Tibial nerve (tissue), 4 donors: ENCODE measurements at regions not wholly inside any gene's neighbourhood (a gene's known extent, or its start where the extent isn't known, plus 50 kb on each side); places are given as distances from the start of the nearest gene placed in this dataset.

Source experiments
- EP300 ChIP-seq, 2 donors: sonication (generic); formaldehyde crosslinking; IDR thresholded peaks; one replicate each; pipeline ENCODE4 v1.6.1; 2017; ENCODE audit warnings: antibody characterized with exemption in 2 of 2, mild to moderate bottlenecking in 1 of 2
- POLR2A ChIP-seq, 2 donors: fragments of 450-650 bp; IDR thresholded peaks; one replicate each; pipeline ENCODE4 v1.6.1; 2017; ENCODE audit warnings: antibody characterized with exemption in 2 of 2, mild to moderate bottlenecking in 2 of 2, moderate library complexity in 2 of 2
- TF ChIP-seq, protein P1 (sequence below), 5 experiments: fragments of 200-600 bp in 3 of 5; fragments of 450-650 bp in 2 of 5; sonication (generic) in 3 of 5; IDR thresholded peaks; one replicate each; pipeline ENCODE4 v1.5.1; 2016 to 2019; ENCODE audit warnings: antibody characterized with exemption in 5 of 5, mild to moderate bottlenecking in 3 of 5, moderate library complexity in 2 of 5

DNA sequence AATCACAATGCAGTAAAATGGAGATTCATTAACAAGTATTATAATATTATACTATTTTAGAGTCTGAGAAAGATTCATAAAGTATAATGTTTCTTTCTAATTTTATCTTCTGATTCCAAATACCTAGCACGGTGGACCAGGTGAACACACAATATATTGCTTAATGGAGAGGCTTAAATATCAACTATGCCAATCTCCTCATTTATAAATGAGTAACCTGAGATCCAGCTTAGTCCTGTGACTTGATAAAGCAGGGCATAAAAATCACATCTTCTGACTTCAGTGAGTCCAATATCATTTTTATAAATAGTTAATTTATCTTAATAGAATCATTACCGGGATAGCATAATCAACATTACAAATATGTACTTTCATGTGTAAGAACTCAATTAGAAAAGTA, 144.4 kb upstream of the GJE1 start:
- TF ChIP-seq, protein P1, sequence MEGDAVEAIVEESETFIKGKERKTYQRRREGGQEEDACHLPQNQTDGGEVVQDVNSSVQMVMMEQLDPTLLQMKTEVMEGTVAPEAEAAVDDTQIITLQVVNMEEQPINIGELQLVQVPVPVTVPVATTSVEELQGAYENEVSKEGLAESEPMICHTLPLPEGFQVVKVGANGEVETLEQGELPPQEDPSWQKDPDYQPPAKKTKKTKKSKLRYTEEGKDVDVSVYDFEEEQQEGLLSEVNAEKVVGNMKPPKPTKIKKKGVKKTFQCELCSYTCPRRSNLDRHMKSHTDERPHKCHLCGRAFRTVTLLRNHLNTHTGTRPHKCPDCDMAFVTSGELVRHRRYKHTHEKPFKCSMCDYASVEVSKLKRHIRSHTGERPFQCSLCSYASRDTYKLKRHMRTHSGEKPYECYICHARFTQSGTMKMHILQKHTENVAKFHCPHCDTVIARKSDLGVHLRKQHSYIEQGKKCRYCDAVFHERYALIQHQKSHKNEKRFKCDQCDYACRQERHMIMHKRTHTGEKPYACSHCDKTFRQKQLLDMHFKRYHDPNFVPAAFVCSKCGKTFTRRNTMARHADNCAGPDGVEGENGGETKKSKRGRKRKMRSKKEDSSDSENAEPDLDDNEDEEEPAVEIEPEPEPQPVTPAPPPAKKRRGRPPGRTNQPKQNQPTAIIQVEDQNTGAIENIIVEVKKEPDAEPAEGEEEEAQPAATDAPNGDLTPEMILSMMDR (IDR thresholded peaks at IDR 0.05): no peak
- no peak for TF ChIP-seq POLR2A (IDR thresholded peaks at IDR 0.05)
- TF ChIP-seq EP300 (IDR thresholded peaks at IDR 0.05): no peak
